G401 (cell line): ENCODE measurements at regions not wholly inside any gene's neighbourhood (a gene's known extent, or its start where the extent isn't known, plus 50 kb on each side); places are given as distances from the start of the nearest gene placed in this dataset.

ENCODE experiments used
- DNase-seq: peaks from one replicate; pipeline ENCODE4 v3.0.0-alpha.2; 2015; ENCODE audit warnings: low spot score
- in situ Hi-C: cut with HindIII; loops from 2 replicates; pipeline ENCODE4 v1.10.0; 2016; ENCODE audit warnings: low sequenced_read_pairs, mixed read lengths

DNA sequence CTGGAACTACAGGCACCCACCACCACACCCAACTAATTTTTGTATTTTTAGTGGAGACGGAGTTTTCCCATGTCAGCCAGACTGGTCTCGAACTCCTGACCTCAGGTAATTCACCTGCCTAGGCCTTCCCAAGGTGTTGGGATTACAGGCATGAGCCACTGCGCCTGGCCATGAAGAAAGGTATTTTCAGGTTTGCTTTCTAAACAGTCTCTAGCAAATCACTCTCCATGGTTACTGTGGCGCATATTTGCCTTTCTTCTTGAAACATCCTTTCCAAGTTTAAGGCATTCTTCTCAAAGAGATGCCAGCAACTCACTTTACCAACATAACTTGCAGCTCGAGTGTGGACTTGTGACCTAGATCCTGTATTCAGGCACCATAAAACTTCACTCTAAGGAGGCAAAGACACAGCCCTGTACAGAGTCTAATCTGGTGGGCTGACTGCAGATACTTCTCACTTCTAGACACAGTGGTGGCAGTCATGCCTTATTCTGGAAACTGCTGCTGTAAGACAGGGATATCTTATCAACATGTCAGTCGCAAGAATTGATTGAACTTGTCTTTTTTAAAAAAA is 461.4 kb upstream of the TSHZ3 start:
- in situ Hi-C loops: no loop called here
- no peak for DNase-seq

DNA sequence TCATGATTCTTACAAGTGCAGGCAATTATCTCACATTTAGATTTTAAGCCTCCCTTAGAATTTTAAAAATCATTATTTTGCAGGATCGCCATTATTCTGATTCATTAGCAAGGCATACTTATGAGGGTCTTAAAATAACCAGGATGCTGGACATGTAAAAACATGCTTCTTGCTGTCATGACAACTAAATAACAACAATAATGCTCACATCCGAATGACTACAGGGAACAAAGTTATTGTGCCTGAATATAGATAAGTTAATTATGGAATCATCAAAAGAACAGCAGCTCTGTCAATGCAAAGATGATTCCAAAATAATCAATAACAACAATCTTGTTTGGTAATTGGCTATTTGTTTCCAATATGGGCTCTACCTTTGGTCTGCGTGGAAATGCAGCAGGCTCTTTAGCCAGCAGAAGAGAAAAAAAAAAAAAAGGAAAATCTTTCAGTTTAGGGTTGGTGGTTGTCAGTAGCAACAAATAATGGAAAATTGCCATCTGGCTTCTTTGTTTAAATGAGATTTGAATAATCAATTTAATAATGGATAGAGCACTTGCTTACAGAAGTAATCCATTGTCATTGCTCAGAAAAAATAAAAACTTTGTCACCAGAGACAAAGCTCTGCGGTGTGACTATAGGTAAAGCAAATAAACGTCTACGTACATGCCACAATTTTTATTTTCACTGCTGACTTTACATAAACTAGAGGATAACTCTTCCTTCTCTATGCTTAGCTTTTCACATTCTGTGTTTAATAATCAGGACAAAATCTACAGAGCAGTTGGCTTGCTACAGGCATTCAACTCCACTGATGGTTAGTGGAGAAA is 468.9 kb upstream of the TSHZ3 start:
- DNase-seq: no peak
- in situ Hi-C loops: no loop called here

GRCh38 chr19:31818798-31819105 is 469.5 kb upstream of the TSHZ3 start:
- DNase-seq: no peak
- in situ Hi-C loops: no loop called here

DNA sequence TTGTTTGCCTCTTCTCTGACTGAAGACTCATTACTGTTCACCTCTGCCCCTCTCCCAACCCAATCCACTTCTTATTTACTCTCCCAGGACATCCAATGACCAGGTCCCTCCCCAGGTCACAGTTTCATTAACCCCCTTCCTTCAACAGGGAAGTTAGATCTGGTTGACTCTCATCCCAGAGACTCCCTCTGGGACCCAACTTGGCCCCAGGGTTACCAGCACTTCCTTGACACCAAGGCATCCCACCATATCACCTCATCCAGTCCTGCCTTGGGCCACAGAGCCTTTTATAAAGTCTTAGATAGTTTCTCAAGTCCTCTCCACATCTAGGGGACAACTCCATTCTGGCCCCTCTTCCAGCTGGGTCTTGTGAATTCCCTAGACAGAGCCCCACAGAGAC is 470.6 kb upstream of the TSHZ3 start:
- in situ Hi-C loops: no loop called here

DNA sequence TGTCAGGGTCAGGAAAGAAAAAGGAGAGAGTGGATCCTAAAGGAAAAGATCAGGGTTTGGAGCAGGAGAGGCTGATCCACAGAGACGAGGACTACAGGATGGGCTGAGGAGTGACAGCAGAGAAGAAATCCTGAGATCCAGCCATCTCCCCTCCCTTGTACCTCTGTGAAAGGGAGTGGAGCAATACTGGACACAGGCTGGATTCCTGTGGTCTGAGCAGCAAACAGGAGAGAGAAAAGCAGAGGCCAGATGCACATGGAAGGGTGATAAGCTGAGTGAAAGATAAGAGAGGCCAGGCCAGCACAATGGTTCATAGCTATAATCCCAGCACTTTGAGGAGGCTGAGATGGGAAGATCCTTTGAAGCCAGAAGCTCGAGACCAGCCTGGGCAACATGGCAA is 472.1 kb upstream of the TSHZ3 start:
- in situ Hi-C loops: no loop called here
- no peak for DNase-seq

More for the DNA sequence above, 470.6 kb upstream of the TSHZ3 start:
- DNase-seq: no peak

GRCh38 chr19:31825134-31826094 is 476.2 kb upstream of the TSHZ3 start:
- in situ Hi-C loops: no loop called here
- DNase-seq: no peak

- DNase-seq: no peak
- in situ Hi-C loops: no loop called here
Measured at GRCh38 chr19:31826325-31826724, 477.1 kb upstream of the TSHZ3 start.

GRCh38 chr19:31831421-31832175 is 482.4 kb upstream of the TSHZ3 start:
- DNase-seq: no peak
- in situ Hi-C loops: no loop called here

GRCh38 chr19:31832176-31832548 is 482.9 kb upstream of the TSHZ3 start:
- in situ Hi-C loops: no loop called here

GRCh38 chr19:31834070-31834469 is 484.8 kb upstream of the TSHZ3 start:
- no peak for DNase-seq
- in situ Hi-C loops: no loop called here

More at GRCh38 chr19:31832176-31832548, 482.9 kb upstream of the TSHZ3 start:
- no peak for DNase-seq

DNA sequence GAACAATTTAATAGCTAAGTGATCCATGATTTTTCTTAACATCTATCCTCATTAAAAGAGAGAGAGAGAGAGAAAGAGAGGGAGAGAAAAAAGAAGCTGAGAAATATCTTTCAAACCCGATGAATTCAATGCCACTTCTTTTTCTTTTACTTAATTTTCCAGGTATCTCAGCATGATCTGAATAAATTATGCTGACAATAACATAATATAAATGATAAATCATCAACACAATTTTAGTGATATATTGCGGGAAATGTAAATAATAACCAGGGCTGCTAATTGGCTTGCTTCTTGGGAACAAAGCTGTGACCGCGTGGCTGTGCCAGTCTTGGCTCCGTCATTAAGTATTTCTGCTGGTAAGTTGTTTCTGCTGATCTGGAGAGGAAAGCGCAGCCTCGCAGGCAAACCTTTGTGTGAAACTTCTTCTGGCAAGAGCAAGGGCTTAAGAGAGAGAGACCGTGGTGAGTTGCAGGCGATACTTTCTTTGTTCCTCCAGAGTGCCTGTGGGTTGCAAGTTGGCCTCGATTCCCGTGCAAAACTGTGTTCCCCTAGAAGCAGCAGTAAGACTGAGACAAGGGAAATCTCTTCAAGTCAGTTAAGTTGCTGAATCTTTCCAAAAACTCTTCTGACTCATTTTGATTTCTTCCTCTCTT is 489.1 kb upstream of the TSHZ3 start:
- DNase-seq: no peak
- in situ Hi-C loops: no loop called here

DNA sequence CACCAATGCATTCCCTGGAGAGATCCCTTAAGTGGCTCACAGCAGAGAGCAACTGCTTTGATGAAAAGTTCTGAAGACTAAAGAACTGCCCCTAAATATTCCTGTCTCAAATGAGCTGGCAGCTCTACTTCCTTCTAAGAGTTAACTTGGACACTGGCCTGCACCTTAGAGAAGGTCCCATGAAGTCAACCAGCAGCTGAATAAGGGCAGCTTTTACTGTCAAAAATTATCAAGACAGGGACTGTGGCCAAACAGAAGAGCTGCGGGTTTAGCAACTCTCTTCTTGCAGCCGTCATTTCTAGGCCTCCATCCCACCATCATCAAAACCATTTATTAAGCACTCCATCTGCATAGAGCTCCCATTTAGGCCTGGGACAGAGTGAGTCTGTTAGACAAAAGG is 491.1 kb upstream of the TSHZ3 start:
- no peak for DNase-seq
- in situ Hi-C loops: no loop called here

DNA sequence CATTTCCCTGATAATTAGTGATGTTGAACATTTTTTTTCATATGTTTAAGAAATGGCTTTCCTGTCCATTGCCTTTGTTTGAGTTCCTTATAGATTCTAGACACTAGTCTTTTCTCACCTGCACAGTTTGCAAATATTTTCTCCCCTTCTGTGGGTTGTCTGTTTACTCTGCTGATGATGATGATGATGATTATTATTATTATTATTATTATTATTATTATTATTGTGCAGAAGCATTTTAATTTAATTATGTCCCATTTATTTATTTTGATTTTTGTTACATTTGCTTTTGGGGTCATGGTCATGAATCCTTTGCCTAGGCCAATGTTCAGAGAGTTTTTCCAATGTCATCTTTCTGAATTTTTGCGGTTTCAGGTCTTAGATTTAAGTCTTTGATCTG is 492.5 kb upstream of the TSHZ3 start:
- in situ Hi-C loops: no loop called here
- no peak for DNase-seq

- in situ Hi-C loops: no loop called here
- no peak for DNase-seq
Measured at GRCh38 chr19:31863122-31863521, 482.3 kb upstream of the ZNF507 start.

DNA sequence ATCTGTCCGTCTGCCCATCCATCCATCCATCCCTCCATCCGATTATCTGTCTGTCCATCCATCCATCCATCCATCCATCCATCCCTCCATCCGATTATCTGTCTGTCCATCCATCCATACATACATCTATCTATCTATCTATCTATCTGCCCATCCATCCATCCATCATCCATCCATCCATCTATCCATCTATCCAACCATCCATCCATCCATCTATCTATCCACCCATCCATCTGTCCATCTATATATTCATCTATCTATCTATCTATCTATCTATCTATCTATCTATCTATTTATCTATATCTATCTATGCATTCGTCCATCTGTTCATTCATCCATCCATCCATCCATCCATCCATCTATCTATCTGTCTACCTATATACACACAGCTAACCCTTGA is 471.1 kb upstream of the ZNF507 start:
- DNase-seq: no peak
- in situ Hi-C loops: no loop called here

DNA sequence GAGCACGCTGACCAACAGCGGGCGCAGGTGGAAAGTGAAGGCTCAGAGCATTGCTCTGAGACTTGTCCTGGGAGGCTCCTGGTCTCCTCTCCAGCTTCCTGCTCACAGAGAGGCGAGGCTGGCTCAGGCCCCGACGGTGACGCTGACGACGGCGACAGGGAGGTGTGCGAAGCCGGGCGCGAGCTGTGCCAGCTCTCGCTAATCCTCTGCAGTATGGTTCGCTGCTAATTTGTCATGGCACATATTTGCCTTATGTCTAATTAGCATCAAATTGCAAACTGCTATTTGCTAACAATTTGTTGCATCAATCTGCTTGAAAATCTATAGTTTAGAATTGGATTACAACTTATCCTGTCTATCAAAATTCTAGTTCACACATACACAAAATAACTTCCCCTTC is 469.8 kb upstream of the ZNF507 start:
- in situ Hi-C loops: no loop called here
- DNase-seq: no peak

- in situ Hi-C loops: no loop called here
Measured at GRCh38 chr19:31880283-31880682, 465.1 kb upstream of the ZNF507 start.

DNA sequence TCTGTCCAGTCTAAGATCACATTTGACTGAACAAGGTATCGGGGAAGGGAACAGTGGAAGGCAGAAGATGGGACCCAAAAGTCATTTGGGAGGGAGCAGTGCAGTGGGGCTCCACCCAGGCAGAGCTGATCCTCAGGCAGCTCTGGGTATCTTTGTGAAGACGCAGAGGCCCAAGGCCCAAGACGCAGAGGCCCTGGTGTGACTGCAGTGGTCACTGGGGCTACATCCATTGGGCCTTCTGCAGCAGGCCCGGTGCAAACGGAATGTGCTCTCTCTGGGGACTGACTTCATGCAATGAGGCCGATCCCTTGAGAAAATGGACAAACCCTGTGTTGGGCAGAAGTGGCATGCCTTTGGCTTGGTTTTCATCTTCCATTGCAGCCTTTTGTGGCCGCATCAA is 463.4 kb upstream of the ZNF507 start:
- no peak for DNase-seq
- in situ Hi-C loops: no loop called here

More at GRCh38 chr19:31880283-31880682, 465.1 kb upstream of the ZNF507 start:
- DNase-seq: no peak

DNA sequence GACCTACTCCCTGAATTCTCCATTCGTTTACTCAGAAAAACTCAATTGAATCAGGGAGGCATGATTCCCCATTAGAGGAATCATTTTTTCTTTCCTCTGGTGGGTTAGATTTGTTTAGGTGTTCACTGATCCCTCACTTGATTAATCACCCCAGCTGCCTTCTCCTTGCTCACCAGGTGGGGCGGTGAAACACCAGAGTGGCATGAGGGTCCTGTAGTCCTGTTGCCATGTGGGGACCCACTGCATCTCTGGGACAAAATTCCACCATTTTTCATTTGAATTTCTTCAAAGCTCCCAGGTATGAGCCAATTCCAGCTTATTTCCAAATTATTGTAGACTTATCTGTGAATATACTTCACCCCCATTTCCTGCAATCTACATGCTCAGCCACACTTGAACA is 462.7 kb upstream of the ZNF507 start:
- no peak for DNase-seq
- in situ Hi-C loops: no loop called here
